Panc1 (cell line): ENCODE measurements at regions not wholly inside any gene's neighbourhood (a gene's known extent, or its start where the extent isn't known, plus 50 kb on each side); places are given as distances from the start of the nearest gene placed in this dataset.

ENCODE experiments used
- ATAC-seq: fragments of 200-7000 bp; cut with Tn5 transposase; 2 replicates; pipeline ENCODE4 v1.9.1; 2020; ENCODE audit warnings: mild to moderate bottlenecking, moderate library complexity
- BruUV-seq: library from RNA; stranded (reverse); fragments of 400-500 nt; replicated peaks from 2 replicates; lab custom pipeline; 2021; lab: Mats Ljungman, UMichigan
- CTCF ChIA-PET: fragments of 300-600 bp; sonication (Branson Sonifier 250); formaldehyde crosslinking; loops from one replicate; lab custom pipeline; 2022; ENCODE audit warnings: antibody characterized with exemption; lab: Charles Lee
- POLR2A ChIA-PET: fragments of 300-600 bp; sonication (Branson Sonifier 250); formaldehyde crosslinking; loops from one replicate; lab custom pipeline; 2022; ENCODE audit warnings: antibody characterized with exemption; lab: Charles Lee
- DNase-seq: peaks from one replicate; pipeline ENCODE4 v3.0.0-alpha.2; 2010; ENCODE audit warnings: low read depth, low spot score
- H3K27ac ChIP-seq: 2 replicates; pipeline ENCODE4 v1.5.1; 2011; ENCODE audit warnings: mild to moderate bottlenecking, low read length, inconsistent platforms
- H3K27me3 ChIP-seq: fragments of 200-500 bp; sonication (Bioruptor generic); 2 replicates; pipeline ENCODE4 v1.6.0; 2014; ENCODE audit warnings: low read length, inconsistent platforms; ENCODE audit not compliant: control insufficient read depth, insufficient read depth
- H3K36me3 ChIP-seq: fragments of 200-500 bp; sonication (Bioruptor generic); 2 replicates; pipeline ENCODE4 v1.5.1; 2014; ENCODE audit warnings: inconsistent platforms, mild to moderate bottlenecking, low read length, moderate library complexity; ENCODE audit not compliant: control insufficient read depth, insufficient read depth
- H3K4me1 ChIP-seq: 2 replicates; pipeline ENCODE4 v1.5.1; 2011; ENCODE audit warnings: inconsistent platforms, mild to moderate bottlenecking, low read length, moderate library complexity; ENCODE audit not compliant: control insufficient read depth, insufficient read depth
- H3K4me3 ChIP-seq, 2 experiments: 2 replicates each; pipeline ENCODE4 v1.5.1; 2011 to 2012; ENCODE audit warnings: low read depth in 2 of 2, low read length in 2 of 2, mild to moderate bottlenecking in 2 of 2, inconsistent platforms in 1 of 2, moderate library complexity in 1 of 2
- H3K9me3 ChIP-seq: fragments of 200-500 bp; sonication (Bioruptor generic); 2 replicates; pipeline ENCODE4 v1.5.1; 2014; ENCODE audit warnings: low read depth, mild to moderate bottlenecking, inconsistent platforms, low read length, moderate library complexity; ENCODE audit not compliant: control insufficient read depth, insufficient read depth
- POLR2AphosphoS5 ChIP-seq: IDR thresholded peaks from 2 replicates; pipeline ENCODE4 v1.6.1; 2012; ENCODE audit warnings: mild to moderate bottlenecking, low read depth, low read length, moderate library complexity
- SIN3A ChIP-seq: IDR thresholded peaks from 2 replicates; pipeline ENCODE4 v1.6.1; 2012; ENCODE audit warnings: low read depth, mild to moderate bottlenecking, low read length, moderate library complexity, borderline replicate concordance; ENCODE audit not compliant: insufficient read depth
- TCF7L2 ChIP-seq: IDR thresholded peaks from 2 replicates; pipeline ENCODE4 v1.6.1; 2011; ENCODE audit warnings: mild to moderate bottlenecking, low read depth, low read length, inconsistent platforms
- in situ Hi-C: cut with HindIII; loops from 2 replicates; pipeline ENCODE4 v1.10.0; 2016; ENCODE audit warnings: low sequenced_read_pairs, low pct_unique_long_range_greater_than_20kb
- intact Hi-C: fragments of 100-400 bp; cut with micrococcal nuclease; formaldehyde crosslinking; loops from one replicate; pipeline ENCODE4 v1.10.0; 2022; ENCODE audit not compliant: unreplicated experiment
- TF ChIP-seq, protein P1 (sequence below): fragments of 450-650 bp; IDR thresholded peaks from 2 replicates; pipeline ENCODE4 v1.5.1; 2017; ENCODE audit warnings: mild to moderate bottlenecking
- TF ChIP-seq, protein P2 (sequence below), 2 experiments: IDR thresholded peaks; 2 replicates each; pipeline ENCODE4 v1.6.1; 2011 to 2012; ENCODE audit warnings: low read depth in 2 of 2, control low read depth in 1 of 2, low read length in 1 of 2, mild to moderate bottlenecking in 1 of 2, moderate library complexity in 1 of 2; ENCODE audit not compliant: insufficient read depth in 1 of 2

DNA sequence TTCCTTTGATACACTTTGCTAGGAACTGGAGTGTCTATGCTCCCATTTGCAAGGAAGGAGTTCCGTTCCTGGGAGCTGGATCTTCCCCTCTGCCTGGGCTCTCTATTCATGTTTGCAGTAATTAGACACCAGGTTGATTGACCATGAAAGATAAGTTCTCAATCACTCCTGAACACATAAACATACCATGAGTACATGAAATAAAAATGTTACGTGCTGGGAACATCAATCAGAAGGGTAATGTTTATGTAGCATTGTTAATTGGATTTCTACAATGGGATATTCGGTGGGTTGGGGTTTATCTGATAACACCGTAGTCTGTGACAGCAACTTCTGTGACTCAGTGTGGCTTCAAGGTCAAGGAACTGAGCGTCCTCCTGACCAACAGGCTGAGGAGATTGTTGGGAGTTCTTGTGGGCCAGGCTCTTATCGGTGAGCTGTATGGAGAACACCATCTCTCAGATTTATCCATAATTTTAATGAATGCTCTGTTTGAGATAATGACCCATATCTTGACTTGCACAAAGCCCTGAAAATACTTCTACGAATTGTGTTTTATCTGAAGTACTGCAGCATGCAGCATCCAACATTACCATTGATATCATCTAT is 136.4 kb downstream of the NPIPB5 start:
- H3K4me1 ChIP-seq, result no peaks in the 10 kb centered on the region
- no peak overlapping the region for H3K4me3 ChIP-seq
- in situ Hi-C loops, result no loop called here
- intact Hi-C loops, result no loop called here
- ATAC-seq (no peak), DNase-seq (no peak)
- BruUV-seq, result no TSS peak
- ChIA-PET CTCF (no interaction called here), POLR2A (no interaction called here)
- no peaks in the 10 kb centered on the region for H3K9me3 ChIP-seq
- TF ChIP-seq, protein P1, sequence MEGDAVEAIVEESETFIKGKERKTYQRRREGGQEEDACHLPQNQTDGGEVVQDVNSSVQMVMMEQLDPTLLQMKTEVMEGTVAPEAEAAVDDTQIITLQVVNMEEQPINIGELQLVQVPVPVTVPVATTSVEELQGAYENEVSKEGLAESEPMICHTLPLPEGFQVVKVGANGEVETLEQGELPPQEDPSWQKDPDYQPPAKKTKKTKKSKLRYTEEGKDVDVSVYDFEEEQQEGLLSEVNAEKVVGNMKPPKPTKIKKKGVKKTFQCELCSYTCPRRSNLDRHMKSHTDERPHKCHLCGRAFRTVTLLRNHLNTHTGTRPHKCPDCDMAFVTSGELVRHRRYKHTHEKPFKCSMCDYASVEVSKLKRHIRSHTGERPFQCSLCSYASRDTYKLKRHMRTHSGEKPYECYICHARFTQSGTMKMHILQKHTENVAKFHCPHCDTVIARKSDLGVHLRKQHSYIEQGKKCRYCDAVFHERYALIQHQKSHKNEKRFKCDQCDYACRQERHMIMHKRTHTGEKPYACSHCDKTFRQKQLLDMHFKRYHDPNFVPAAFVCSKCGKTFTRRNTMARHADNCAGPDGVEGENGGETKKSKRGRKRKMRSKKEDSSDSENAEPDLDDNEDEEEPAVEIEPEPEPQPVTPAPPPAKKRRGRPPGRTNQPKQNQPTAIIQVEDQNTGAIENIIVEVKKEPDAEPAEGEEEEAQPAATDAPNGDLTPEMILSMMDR, result no peak
- TF ChIP-seq, protein P2, sequence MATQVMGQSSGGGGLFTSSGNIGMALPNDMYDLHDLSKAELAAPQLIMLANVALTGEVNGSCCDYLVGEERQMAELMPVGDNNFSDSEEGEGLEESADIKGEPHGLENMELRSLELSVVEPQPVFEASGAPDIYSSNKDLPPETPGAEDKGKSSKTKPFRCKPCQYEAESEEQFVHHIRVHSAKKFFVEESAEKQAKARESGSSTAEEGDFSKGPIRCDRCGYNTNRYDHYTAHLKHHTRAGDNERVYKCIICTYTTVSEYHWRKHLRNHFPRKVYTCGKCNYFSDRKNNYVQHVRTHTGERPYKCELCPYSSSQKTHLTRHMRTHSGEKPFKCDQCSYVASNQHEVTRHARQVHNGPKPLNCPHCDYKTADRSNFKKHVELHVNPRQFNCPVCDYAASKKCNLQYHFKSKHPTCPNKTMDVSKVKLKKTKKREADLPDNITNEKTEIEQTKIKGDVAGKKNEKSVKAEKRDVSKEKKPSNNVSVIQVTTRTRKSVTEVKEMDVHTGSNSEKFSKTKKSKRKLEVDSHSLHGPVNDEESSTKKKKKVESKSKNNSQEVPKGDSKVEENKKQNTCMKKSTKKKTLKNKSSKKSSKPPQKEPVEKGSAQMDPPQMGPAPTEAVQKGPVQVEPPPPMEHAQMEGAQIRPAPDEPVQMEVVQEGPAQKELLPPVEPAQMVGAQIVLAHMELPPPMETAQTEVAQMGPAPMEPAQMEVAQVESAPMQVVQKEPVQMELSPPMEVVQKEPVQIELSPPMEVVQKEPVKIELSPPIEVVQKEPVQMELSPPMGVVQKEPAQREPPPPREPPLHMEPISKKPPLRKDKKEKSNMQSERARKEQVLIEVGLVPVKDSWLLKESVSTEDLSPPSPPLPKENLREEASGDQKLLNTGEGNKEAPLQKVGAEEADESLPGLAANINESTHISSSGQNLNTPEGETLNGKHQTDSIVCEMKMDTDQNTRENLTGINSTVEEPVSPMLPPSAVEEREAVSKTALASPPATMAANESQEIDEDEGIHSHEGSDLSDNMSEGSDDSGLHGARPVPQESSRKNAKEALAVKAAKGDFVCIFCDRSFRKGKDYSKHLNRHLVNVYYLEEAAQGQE (IDR thresholded peaks at IDR 0.05; ENCODE audit: insufficient read depth in 1 of 2, low read depth in 2 of 2, low read length in 1 of 2), result no peak
- no peak for TF ChIP-seq POLR2AphosphoS5
- no peak for TF ChIP-seq TCF7L2
- TF ChIP-seq SIN3A, result no peak
- H3K36me3 ChIP-seq, result no peaks in the 10 kb centered on the region
- H3K27me3 ChIP-seq, result peaks cover 45% of the 10 kb centered on the region
- no peak overlapping the region for H3K27ac ChIP-seq

- no peak overlapping the region for H3K27ac ChIP-seq
- H3K9me3 ChIP-seq, result no peaks in the 10 kb centered on the region
- no TSS peak for BruUV-seq
- H3K27me3 ChIP-seq, result peaks cover 44% of the 10 kb centered on the region
- H3K4me3 ChIP-seq, result no peak overlapping the region
- DNase-seq, result no peak
- no peaks in the 10 kb centered on the region for H3K4me1 ChIP-seq
- in situ Hi-C loops (no loop called here), intact Hi-C loops (no loop called here)
- TF ChIP-seq, protein P2 (IDR thresholded peaks at IDR 0.05; ENCODE audit: insufficient read depth in 1 of 2, low read depth in 2 of 2, low read length in 1 of 2), result no peak
- POLR2A ChIA-PET, result no interaction called here
- H3K36me3 ChIP-seq, result no peaks in the 10 kb centered on the region
- CTCF ChIA-PET, result no interaction called here
- ATAC-seq, result no peak
Observed at GRCh38 chr16:22648141-22648540, 137.4 kb downstream of the NPIPB5 start.
